Natural killer cell (primary cell): ENCODE measurements at regions not wholly inside any gene's neighbourhood (a gene's known extent, or its start where the extent isn't known, plus 50 kb on each side); places are given as distances from the start of the nearest gene placed in this dataset.

ENCODE experiments used
- ATAC-seq, 3 donors: fragments of 150-1000 bp in 2 of 3; fragments of 200-7000 bp in 1 of 3; cut with Tn5 transposase; 1 replicate in 1 of 3; 2 replicates in 2 of 3; pipeline ENCODE4 v1.10.0; 2021; ENCODE audit warnings: mild to moderate bottlenecking in 2 of 3, moderate library complexity in 2 of 3
- DNase-seq, 2 donors: peaks; one replicate each; pipeline versions ENCODE4 v3.0.0 to v3.0.0-alpha.2; 2013 to 2021; ENCODE audit warnings: mixed read lengths in 1 of 2
- H3K27ac ChIP-seq: one replicate; pipeline ENCODE4 v1.5.1; 2013; ENCODE audit warnings: mild to moderate bottlenecking, low read length
- H3K27me3 ChIP-seq: one replicate; pipeline ENCODE4 v1.6.1; 2013; ENCODE audit warnings: low read length; ENCODE audit not compliant: control insufficient read depth, insufficient read depth
- H3K36me3 ChIP-seq: one replicate; pipeline ENCODE4 v1.6.1; 2013; ENCODE audit warnings: low read length; ENCODE audit not compliant: control insufficient read depth, insufficient read depth
- H3K4me1 ChIP-seq: one replicate; pipeline ENCODE4 v1.6.1; 2013; ENCODE audit warnings: low read length; ENCODE audit not compliant: control insufficient read depth, insufficient read depth
- H3K4me3 ChIP-seq: one replicate; pipeline ENCODE4 v1.5.1; 2013; ENCODE audit warnings: low read length
- H3K9me3 ChIP-seq: one replicate; pipeline ENCODE4 v1.6.1; 2013; ENCODE audit warnings: low read length; ENCODE audit not compliant: control insufficient read depth, insufficient read depth
- H3K27ac Mint-ChIP-seq, 2 donors: one replicate each; pipeline ENCODE4 v1.8.0; 2022; ENCODE audit warnings: mild to moderate bottlenecking in 2 of 2, mixed read lengths in 2 of 2, moderate library complexity in 1 of 2
- H3K27me3 Mint-ChIP-seq, 2 donors: one replicate each; pipeline ENCODE4 v1.8.0; 2022; ENCODE audit warnings: low read depth in 2 of 2, mixed read lengths in 2 of 2
- H3K36me3 Mint-ChIP-seq: one replicate; pipeline ENCODE4 v1.8.0; 2022; ENCODE audit warnings: mixed read lengths
- H3K4me1 Mint-ChIP-seq, 2 donors: one replicate each; pipeline ENCODE4 v1.8.0; 2022; ENCODE audit warnings: mixed read lengths in 2 of 2
- H3K4me3 Mint-ChIP-seq: one replicate; pipeline ENCODE4 v1.8.0; 2022; ENCODE audit warnings: mild to moderate bottlenecking, moderate library complexity, mixed read lengths
- H3K9me3 Mint-ChIP-seq, 2 donors: one replicate each; pipeline ENCODE4 v1.8.0; 2022; ENCODE audit warnings: mixed read lengths in 2 of 2
- WGBS: methylation state at CpG from one replicate; pipeline ENCODE4 v1.1.7; 2013; ENCODE audit warnings: missing lambda C conversion rate; ENCODE audit not compliant: insufficient coverage; 5-methylcytosine and 5-hydroxymethylcytosine counted together
- intact Hi-C: fragments of 100-400 bp; cut with micrococcal nuclease; formaldehyde crosslinking; loops from one replicate; pipeline ENCODE4 v1.14.2; 2022
- TF ChIP-seq, protein P1 (sequence below): fragments of 200-600 bp; IDR thresholded peaks from one replicate; pipeline ENCODE4 v1.8.0; 2022; ENCODE audit warnings: antibody characterized with exemption

DNA sequence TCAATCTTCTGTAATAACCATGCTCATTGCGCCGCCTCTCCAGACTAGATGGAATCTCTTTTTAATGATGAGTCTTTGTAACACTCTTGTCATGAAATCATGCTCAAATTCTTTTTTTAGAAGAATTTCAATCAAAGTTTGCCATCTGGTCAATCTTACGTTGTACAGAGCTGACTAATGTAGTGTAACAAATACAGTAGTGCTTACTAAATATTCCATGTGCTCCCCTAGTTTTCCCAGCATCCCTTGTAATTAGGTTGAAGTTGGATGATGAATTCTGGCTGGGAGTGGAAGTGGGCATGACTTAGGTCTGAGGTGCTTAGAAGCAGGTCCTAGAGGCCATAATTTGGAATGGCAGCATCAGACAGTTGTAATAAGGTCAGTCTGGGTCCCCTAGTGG, 309.1 kb upstream of the SNX7 start:
- H3K4me1 Mint-ChIP-seq = peaks cover 10 to 17% of the 10 kb centered on the region in 2 donors
- TF ChIP-seq, protein P1, sequence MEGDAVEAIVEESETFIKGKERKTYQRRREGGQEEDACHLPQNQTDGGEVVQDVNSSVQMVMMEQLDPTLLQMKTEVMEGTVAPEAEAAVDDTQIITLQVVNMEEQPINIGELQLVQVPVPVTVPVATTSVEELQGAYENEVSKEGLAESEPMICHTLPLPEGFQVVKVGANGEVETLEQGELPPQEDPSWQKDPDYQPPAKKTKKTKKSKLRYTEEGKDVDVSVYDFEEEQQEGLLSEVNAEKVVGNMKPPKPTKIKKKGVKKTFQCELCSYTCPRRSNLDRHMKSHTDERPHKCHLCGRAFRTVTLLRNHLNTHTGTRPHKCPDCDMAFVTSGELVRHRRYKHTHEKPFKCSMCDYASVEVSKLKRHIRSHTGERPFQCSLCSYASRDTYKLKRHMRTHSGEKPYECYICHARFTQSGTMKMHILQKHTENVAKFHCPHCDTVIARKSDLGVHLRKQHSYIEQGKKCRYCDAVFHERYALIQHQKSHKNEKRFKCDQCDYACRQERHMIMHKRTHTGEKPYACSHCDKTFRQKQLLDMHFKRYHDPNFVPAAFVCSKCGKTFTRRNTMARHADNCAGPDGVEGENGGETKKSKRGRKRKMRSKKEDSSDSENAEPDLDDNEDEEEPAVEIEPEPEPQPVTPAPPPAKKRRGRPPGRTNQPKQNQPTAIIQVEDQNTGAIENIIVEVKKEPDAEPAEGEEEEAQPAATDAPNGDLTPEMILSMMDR = no peak
- H3K27ac Mint-ChIP-seq = no peak overlapping the region
- H3K27me3 Mint-ChIP-seq = no peaks in the 10 kb centered on the region
- Histone ChIP-seq H3K9me3 (no peaks in the 10 kb centered on the region), H3K27ac (no peak overlapping the region), H3K4me1 (peaks cover 3% of the 10 kb centered on the region), H3K4me3 (no peak overlapping the region), H3K36me3 (no peaks in the 10 kb centered on the region), H3K27me3 (no peaks in the 10 kb centered on the region)
- DNase-seq (no peak), ATAC-seq (no peak)
- peaks cover 0 to 2% of the 10 kb centered on the region in 2 donors for H3K9me3 Mint-ChIP-seq
- H3K36me3 Mint-ChIP-seq = no peaks in the 10 kb centered on the region
- WGBS = 85% methylated on average over 3 of the region's 3 CpGs
- intact Hi-C loops = no loop called here
- no peak overlapping the region for H3K4me3 Mint-ChIP-seq

DNA sequence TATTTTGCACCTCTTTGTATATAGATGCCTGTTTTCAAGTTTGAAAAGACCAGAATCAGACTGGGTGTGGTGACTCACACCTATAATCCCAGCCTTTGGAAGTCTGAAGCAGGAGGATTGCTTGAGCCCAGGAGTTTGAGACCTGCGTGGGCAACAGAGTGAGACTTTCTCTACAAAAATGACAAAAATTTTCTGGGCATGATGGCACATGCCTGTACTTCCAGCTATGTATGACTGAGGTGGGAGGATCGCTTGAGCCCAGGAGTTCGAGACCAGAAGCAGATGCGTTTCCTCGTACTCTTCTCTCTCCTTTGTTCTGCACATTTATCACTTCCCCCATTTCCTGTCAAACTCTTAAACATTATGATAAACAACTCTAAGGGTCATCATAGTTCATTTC, 310.0 kb upstream of the SNX7 start:
- ATAC-seq (no peak), DNase-seq (no peak)
- H3K4me1 Mint-ChIP-seq = peaks cover 10 to 17% of the 10 kb centered on the region in 2 donors
- Histone ChIP-seq H3K36me3 (no peaks in the 10 kb centered on the region), H3K4me3 (no peak overlapping the region), H3K27me3 (no peaks in the 10 kb centered on the region), H3K4me1 (peaks cover 3% of the 10 kb centered on the region), H3K27ac (no peak overlapping the region), H3K9me3 (no peaks in the 10 kb centered on the region)
- no peak overlapping the region for H3K27ac Mint-ChIP-seq
- TF ChIP-seq, protein P1 = no peak
- 46% methylated on average over 5 of the region's 5 CpGs for WGBS
- no peak overlapping the region for H3K4me3 Mint-ChIP-seq
- H3K36me3 Mint-ChIP-seq = no peaks in the 10 kb centered on the region
- intact Hi-C loops = no loop called here
- peaks cover 0 to 2% of the 10 kb centered on the region in 2 donors for H3K9me3 Mint-ChIP-seq
- H3K27me3 Mint-ChIP-seq = no peaks in the 10 kb centered on the region

DNA sequence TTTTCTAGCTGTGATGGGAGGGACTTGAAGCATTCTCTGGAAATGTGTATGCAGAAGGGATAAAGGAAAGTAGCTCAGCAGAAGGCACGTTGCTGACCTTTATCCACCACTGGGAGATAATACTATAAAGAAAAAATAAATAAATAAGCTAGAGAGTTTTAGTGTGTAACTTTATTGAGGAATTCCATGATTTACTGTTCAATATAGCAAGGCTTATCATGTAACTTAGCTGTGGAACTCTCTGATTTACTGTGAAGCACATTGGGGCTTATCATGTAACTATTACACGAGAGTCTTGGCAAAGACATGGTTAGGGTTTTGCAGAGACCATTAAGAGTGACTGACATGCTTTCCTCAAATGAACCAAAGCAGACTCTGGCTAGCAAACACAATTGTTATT, 316.1 kb upstream of the SNX7 start:
- TF ChIP-seq, protein P1 = no peak
- H3K36me3 ChIP-seq = no peaks in the 10 kb centered on the region
- ATAC-seq (no peak), DNase-seq (no peak)
- H3K27ac ChIP-seq = no peak overlapping the region
- Mint-ChIP-seq H3K36me3 (no peaks in the 10 kb centered on the region), H3K27me3 (no peaks in the 10 kb centered on the region), H3K4me3 (no peak overlapping the region), H3K4me1 (peaks cover 6 to 17% of the 10 kb centered on the region in 2 donors), H3K27ac (no peak overlapping the region), H3K9me3 (peaks cover 0 to 2% of the 10 kb centered on the region in 2 donors)
- H3K4me3 ChIP-seq = no peak overlapping the region
- H3K9me3 ChIP-seq = no peaks in the 10 kb centered on the region
- no peaks in the 10 kb centered on the region for H3K4me1 ChIP-seq
- WGBS = 100% methylated on average over 1 of the region's 2 CpGs
- no peaks in the 10 kb centered on the region for H3K27me3 ChIP-seq
- intact Hi-C loops = no loop called here

DNA sequence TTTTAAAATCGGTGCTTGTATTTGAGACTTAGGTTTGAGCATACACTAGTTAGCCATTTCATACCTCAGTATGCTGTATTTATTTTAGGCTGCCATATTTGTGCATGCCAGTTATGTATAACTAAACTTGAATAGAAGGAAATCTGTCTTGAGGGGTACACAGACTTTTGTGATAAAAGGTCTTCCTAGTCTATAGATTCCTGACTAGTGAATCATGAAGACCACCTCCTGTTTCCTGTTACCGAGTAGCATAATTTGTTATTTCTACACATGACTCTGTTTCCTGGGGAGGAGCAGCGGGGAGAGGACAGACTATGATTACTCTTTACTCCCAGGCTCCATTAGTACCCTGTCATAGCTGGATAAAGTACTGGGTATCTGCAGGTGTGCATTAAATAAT, 316.8 kb upstream of the SNX7 start:
- peaks cover 0 to 2% of the 10 kb centered on the region in 2 donors for H3K9me3 Mint-ChIP-seq
- intact Hi-C loops = no loop called here
- Histone ChIP-seq H3K9me3 (no peaks in the 10 kb centered on the region), H3K36me3 (no peaks in the 10 kb centered on the region), H3K4me1 (no peaks in the 10 kb centered on the region), H3K4me3 (no peak overlapping the region), H3K27ac (no peak overlapping the region), H3K27me3 (no peaks in the 10 kb centered on the region)
- H3K36me3 Mint-ChIP-seq = no peaks in the 10 kb centered on the region
- H3K27ac Mint-ChIP-seq = no peak overlapping the region
- no peak overlapping the region for H3K4me3 Mint-ChIP-seq
- 79% methylated on average over 3 of the region's 3 CpGs for WGBS
- ATAC-seq (no peak), DNase-seq (no peak)
- TF ChIP-seq, protein P1 = no peak
- peaks cover 6 to 15% of the 10 kb centered on the region in 2 donors for H3K4me1 Mint-ChIP-seq
- no peaks in the 10 kb centered on the region for H3K27me3 Mint-ChIP-seq
